T-helper 1 cell (primary cell): ENCODE measurements at regions not wholly inside any gene's neighbourhood (a gene's known extent, or its start where the extent isn't known, plus 50 kb on each side); places are given as distances from the start of the nearest gene placed in this dataset.

Experiments used
- DNase-seq, 5 donors: peaks; one replicate each; pipeline ENCODE4 v3.0.0-alpha.2; 2012 to 2020

DNA sequence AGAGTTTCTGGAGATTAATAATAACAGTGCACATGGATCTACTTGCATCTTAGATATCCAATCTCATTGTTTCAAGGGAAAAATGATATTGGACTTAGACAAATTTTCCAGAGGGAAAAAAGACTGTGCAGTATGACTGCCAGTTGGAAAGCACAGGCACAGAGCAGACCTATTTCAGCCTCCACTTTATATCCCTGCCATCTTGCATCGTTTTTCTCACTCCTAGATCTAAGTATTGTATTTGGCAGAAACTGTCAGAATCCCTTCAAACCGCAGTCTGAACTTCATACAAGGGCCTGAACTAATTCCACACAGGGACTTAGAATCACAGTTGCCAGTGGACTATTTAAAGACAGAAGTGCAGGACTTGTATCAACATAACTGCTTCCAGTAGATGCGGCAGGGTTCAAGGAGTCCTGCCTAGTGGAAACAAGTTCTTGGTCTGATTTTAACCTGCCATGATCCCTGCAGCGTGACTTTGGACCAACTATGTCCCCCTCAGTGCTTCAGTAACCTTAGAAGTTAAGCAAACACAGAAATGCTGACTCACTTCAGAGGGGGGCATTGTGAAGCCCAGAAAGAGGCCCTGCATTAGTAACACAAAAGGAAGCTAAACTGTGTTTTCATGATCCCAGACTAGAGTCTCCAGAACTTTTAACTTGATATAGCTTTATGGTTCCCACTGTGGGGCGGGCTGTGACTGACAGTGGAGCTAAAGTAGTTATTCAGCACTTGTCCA, 95.7 kb upstream of the PALS2 start:
- DNase-seq: no peak

- no peak for DNase-seq
These were observed 95.1 kb upstream of the PALS2 start for GRCh38 chr7:24478137-24478655.

GRCh38 chr7:24480501-24480900, 92.8 kb upstream of the PALS2 start:
- DNase-seq: no peak

DNA sequence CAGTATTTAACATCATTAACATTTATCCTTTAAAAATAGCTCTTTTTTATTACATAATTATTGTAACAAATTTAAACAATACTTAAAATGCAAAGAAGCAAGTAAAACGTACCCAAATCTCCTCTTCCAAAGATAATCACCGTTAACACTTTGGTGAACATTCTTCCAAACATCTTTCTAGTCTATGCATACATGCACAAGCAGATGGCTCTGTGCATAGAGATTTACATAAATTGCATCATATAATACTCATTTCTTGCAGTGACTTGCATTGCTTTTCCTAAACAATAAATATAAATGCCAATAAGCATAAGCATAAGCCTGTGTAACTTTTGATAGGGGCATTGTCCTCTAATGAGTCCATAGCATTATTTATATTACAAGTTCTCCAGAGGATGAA, 89.4 kb upstream of the PALS2 start:
- no peak for DNase-seq

- no peak for DNase-seq
These were observed 80.7 kb upstream of the PALS2 start for GRCh38 chr7:24492576-24492975.

DNA sequence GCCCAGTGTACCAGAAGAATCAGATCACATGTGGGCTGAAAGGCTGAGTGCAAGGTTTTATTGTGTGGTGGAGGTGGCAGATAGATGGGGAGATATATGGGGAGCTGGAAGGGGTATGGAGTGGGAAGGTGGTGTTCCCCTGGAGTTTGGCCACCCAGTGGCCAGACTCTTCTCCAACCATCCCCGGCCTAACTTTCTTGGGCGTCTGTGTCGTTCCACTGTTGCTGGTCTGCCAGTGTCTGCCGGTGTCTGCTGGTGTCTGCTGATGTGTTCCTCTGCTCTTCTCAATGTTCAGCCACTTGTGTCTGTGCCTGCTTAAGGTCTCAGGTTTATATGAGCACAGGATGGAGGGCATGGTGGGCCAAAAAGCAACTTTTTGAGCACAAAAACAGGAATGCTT, 78.4 kb upstream of the PALS2 start:
- no peak for DNase-seq

GRCh38 chr7:24496036-24496435, 77.2 kb upstream of the PALS2 start:
- DNase-seq: no peak

- DNase-seq: no peak
These were observed 74.8 kb upstream of the PALS2 start for GRCh38 chr7:24498439-24498838.

- no peak for DNase-seq
These were observed 73.4 kb upstream of the PALS2 start for GRCh38 chr7:24499871-24500270.

- DNase-seq: no peak
These were observed 72.7 kb upstream of the PALS2 start for GRCh38 chr7:24500599-24500998.

DNA sequence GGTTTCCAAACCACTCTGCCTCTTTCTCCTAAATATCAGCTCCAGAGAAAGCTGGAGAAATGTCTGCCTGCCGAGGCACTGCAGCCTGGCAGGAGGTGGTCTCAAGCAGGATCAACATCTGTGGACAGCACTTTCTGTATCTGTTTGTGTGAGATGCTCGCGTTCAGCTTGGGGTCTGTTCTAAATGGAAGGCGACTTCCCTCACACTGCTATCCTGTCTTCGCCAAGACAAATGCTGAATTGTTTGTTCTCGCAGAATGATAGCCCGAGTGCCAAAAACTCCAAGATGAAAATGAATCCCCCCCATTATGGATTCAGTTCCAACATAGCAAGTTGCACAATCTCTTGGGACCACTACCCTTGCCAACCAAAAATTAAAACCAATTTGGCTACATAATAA, 72.2 kb upstream of the PALS2 start:
- no peak for DNase-seq

- no peak for DNase-seq
These were observed 71.7 kb upstream of the PALS2 start for GRCh38 chr7:24501443-24502134.

DNA sequence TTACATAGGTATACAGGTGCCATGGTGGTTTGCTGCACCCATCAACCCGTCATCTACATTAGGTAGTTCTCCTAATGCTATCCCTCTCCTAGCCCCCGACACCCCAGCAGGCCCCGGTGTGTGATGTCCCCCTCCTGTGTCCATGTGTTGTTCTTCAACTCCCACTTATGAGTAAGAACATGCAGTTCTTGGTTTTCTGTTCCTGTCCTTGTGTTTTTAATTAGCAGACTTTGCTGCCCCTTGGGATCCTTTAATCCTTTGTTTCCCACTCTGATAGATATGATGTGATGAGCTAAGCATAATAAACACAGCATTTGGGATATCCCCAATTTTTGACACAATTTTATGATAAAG, 71.1 kb upstream of the PALS2 start:
- no peak for DNase-seq

GRCh38 chr7:24503506-24503905, 69.7 kb upstream of the PALS2 start:
- no peak for DNase-seq

- no peak for DNase-seq
These were observed 69.2 kb upstream of the PALS2 start for GRCh38 chr7:24504040-24504439.

DNA sequence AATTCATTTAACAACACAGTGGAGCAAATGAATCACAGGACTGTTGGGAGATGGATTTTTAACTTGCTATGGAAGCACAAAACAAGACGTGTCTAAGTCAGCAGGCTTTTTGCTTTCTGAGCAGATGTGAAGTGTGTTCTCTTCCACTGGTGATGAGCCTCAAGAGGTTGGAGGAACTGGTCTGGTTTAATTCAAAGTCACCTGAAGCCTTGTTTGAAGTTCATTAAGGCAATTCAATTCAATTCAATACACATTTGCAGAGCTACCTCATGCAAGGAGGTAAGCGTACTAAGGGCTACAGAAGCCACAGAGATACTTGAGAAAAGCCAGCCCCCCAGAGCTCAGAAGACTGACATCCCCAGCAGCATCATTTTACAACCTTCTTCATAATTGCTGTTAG, 68.4 kb upstream of the PALS2 start:
- no peak for DNase-seq

DNA sequence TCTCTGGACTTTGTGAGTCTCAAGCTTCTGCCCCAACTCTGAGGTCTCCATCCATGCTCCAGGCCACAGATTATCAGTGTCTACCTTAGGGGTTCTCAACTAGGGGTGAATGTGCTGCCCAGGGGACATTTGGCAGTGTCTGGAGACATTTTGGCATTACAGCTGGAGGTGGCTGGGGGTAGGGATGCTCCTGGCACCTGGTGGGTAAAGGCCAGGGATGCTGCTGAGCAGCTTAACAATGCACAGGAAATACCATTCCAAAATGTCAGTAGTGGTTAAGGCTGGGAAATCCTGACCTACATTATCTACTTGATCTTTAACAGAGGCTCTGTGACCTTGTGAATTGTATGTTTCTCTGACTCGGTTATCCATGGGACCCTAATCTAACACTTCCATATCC, 67.3 kb upstream of the PALS2 start:
- no peak for DNase-seq

- DNase-seq: no peak
These were observed 64.9 kb upstream of the PALS2 start for GRCh38 chr7:24508316-24508715.

DNA sequence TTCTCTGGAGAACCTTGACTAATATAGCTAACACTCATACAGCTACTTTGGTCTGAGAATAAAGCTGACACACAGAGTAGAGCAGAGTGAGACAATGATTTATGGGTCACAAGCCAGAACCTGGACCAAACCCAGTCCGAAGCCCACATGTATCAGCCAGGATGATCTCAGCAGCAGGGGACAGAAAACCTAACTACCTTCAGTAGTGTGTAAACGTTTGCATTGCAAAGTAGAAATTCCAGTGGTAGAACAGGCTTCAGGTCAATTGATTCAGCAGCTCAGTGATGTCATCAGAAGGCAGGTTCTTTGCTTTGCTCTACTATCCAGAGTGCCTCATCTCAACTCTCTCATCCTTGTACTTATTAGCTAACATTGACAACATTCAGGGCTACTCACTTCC, 62.5 kb upstream of the PALS2 start:
- DNase-seq: no peak

GRCh38 chr7:24517166-24517565, 56.1 kb upstream of the PALS2 start:
- no peak for DNase-seq

DNA sequence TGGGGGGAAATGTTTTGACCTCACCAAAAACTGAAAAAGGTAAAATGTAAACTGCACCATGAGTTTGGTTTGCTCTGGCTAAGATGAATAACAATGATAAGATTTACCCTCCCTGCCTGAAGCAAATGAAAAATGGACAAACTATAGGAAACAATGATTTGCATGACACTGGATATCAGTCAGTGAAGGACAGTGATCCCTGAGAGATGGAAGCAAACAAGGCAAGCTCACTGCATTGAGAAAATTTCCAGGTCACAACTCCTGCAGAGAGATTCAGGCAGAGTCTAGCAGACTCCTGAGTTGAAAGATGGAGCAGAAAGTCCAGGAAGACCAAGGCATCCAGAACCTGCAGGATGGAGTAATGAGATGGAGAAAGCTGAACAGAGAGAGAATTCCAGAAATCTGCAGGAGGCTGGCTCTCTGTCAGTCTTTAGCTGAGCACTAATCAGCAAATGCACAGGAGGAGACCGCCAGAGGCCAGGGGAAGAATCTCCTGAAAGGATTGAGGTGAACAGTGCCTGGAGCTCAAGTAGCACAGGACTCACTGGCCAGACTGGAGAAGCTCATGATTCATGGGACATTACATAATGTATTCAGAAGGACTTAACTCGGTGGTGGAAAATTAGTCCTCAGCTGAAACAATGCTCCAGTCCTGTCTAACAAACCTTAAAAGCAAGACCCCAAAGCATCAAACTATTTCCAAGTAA, 51.2 kb upstream of the PALS2 start:
- no peak for DNase-seq
